Tibial nerve (tissue), 3 donors: ENCODE measurements at regions not wholly inside any gene's neighbourhood (a gene's known extent, or its start where the extent isn't known, plus 50 kb on each side); places are given as distances from the start of the nearest gene placed in this dataset.

Experiments used
- CTCF ChIP-seq, 5 experiments: fragments of 200-600 bp in 3 of 5; fragments of 450-650 bp in 2 of 5; sonication (generic) in 3 of 5; IDR thresholded peaks; one replicate each; pipeline ENCODE4 v1.5.1; 2016 to 2019; ENCODE audit warnings: antibody characterized with exemption in 5 of 5, mild to moderate bottlenecking in 3 of 5, moderate library complexity in 2 of 5
- POLR2A ChIP-seq, 2 donors: fragments of 450-650 bp; IDR thresholded peaks; one replicate each; pipeline ENCODE4 v1.6.1; 2017; ENCODE audit warnings: antibody characterized with exemption in 2 of 2, mild to moderate bottlenecking in 2 of 2, moderate library complexity in 2 of 2

- TF ChIP-seq CTCF (IDR thresholded peaks at IDR 0.05) (no peak), POLR2A (IDR thresholded peaks at IDR 0.05) (no peak)
Observed at GRCh38 chr16:9511389-9511788, 419.9 kb downstream of the HAPSTR1 start.
